Suppressor macrophage treated with lipopolysaccharide for 4 hours (primary cell): ENCODE measurements at regions not wholly inside any gene's neighbourhood (a gene's known extent, or its start where the extent isn't known, plus 50 kb on each side); places are given as distances from the start of the nearest gene placed in this dataset.

Experiments used
- DNase-seq: peaks from one replicate; pipeline ENCODE4 v3.0.0-alpha.2; 2020

GRCh38 chr13:26822146-26822545 lies 61.6 kb upstream of the GPR12 start:
- no peak for DNase-seq

DNA sequence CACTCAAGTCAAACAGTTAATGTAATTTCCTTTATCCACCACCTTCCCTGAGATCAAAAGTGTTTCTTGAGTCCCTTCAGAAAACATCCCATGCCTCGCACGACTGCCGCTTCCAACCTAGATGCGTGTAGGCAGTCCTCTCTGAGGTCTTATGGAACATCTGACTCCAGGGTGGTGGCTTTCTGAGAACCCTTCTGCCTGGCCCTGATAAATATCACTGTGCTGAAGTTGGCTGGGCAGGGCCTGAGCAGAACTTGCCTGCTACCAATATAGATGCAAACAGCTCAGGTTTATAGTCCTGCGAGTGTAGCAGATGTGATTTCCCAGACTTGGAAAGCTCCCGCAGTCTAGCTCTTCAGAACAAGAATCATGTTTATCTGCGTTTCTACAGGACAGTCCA lies 61.1 kb upstream of the GPR12 start:
- no peak for DNase-seq

DNA sequence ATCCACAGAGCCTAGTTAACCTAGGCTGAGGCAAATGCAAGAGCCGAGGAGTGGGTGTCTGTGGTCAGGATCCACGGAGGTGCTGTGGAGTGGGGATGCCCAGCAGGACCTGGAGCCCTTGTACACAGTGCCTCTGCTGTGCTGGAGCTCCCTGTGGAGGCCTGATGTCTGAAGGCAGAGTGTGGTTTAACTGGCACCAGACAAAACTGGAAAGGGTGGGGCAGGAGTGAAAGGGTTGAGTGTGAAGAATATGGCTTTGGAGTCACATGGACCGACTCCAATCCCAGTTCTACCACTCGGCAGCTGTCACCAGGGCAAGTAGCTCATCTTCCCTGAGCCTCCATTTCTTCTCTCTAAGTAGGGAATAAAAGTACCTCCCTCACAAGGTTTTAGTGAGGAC lies 60.3 kb upstream of the GPR12 start:
- DNase-seq = no peak

- DNase-seq = no peak
These were observed 58.5 kb upstream of the GPR12 start for GRCh38 chr13:26819046-26819445.

GRCh38 chr13:26816881-26817280 lies 56.3 kb upstream of the GPR12 start:
- no peak for DNase-seq

GRCh38 chr13:26813980-26814348 lies 53.4 kb upstream of the GPR12 start:
- no peak for DNase-seq

- DNase-seq = no peak
These were observed 52.9 kb upstream of the GPR12 start for GRCh38 chr13:26813321-26813979.

- DNase-seq = no peak
These were observed 51.0 kb upstream of the GPR12 start for GRCh38 chr13:26811581-26811980.
